Common myeloid progenitor, CD34-positive (primary cell): ENCODE measurements at regions not wholly inside any gene's neighbourhood (a gene's known extent, or its start where the extent isn't known, plus 50 kb on each side); places are given as distances from the start of the nearest gene placed in this dataset.
A peak's percentile ranks its signal among the peaks of the same experiment; 100 is the strongest.

ENCODE experiments used
- CTCF ChIA-PET: fragments of 350-600 bp; sonication (Branson Sonifier 250); formaldehyde crosslinking; loops from one replicate; lab custom pipeline; 2021; ENCODE audit warnings: antibody characterized with exemption; lab: Charles Lee
- POLR2A ChIA-PET: fragments of 350-600 bp; sonication (Branson Sonifier 250); formaldehyde crosslinking; loops from one replicate; lab custom pipeline; 2021; ENCODE audit warnings: antibody characterized with exemption; lab: Charles Lee
- DNase-seq, 3 donors: peaks; one replicate each; pipeline versions ENCODE4 v3.0.0 to v3.0.0-alpha.2; 2013
- H3K27ac ChIP-seq, 2 experiments: 1 replicate in 1 of 2; 2 replicates in 1 of 2; pipeline ENCODE4 v1.7.0; 2013; ENCODE audit warnings: inconsistent platforms in 2 of 2, low read length in 2 of 2, mild to moderate bottlenecking in 2 of 2, low read depth in 1 of 2, moderate library complexity in 1 of 2; ENCODE audit not compliant: severe bottlenecking in 2 of 2, insufficient read depth in 1 of 2, poor library complexity in 1 of 2
- H3K27me3 ChIP-seq, 5 experiments: replicated peaks in 2 of 5; 1 replicate in 3 of 5; 2 replicates in 2 of 5; pipeline versions ENCODE4 v1.6.1 to v1.7.0; 2013; ENCODE audit warnings: low read length in 4 of 5, mild to moderate bottlenecking in 2 of 5, moderate library complexity in 2 of 5, inconsistent platforms in 1 of 5; ENCODE audit not compliant: insufficient read depth in 5 of 5, control insufficient read depth in 4 of 5
- H3K36me3 ChIP-seq, 4 experiments: 1 replicate in 2 of 4; 2 replicates in 2 of 4; pipeline versions ENCODE4 v1.6.1 to v1.7.0; 2013; ENCODE audit warnings: low read length in 3 of 4, control low read depth in 1 of 4, mild to moderate bottlenecking in 1 of 4; ENCODE audit not compliant: control insufficient read depth in 4 of 4, insufficient read depth in 4 of 4
- H3K4me1 ChIP-seq, 4 experiments: 1 replicate in 3 of 4; 2 replicates in 1 of 4; pipeline versions ENCODE4 v1.6.1 to v1.7.1; 2013; ENCODE audit warnings: low read length in 3 of 4, mild to moderate bottlenecking in 3 of 4, control low read depth in 1 of 4, inconsistent platforms in 1 of 4, moderate library complexity in 1 of 4; ENCODE audit not compliant: control insufficient read depth in 4 of 4, insufficient read depth in 4 of 4; ENCODE audit errors: control extremely low read depth in 1 of 4
- H3K4me3 ChIP-seq, 7 experiments: 1 replicate in 4 of 7; 2 replicates in 3 of 7; pipeline versions ENCODE4 v1.5.1 to v1.7.0; 2013; ENCODE audit warnings: mild to moderate bottlenecking in 7 of 7, low read length in 6 of 7, moderate library complexity in 6 of 7, inconsistent platforms in 2 of 7, low read depth in 2 of 7, control low read depth in 1 of 7; ENCODE audit not compliant: insufficient read depth in 4 of 7, control insufficient read depth in 1 of 7; ENCODE audit errors: extremely low read depth in 1 of 7
- H3K9me3 ChIP-seq, 5 experiments: 1 replicate in 4 of 5; 2 replicates in 1 of 5; pipeline versions ENCODE4 v1.6.1 to v1.7.1; 2013; ENCODE audit warnings: low read length in 4 of 5, mild to moderate bottlenecking in 2 of 5, inconsistent platforms in 1 of 5, low read depth in 1 of 5, moderate library complexity in 1 of 5; ENCODE audit not compliant: control insufficient read depth in 4 of 5, insufficient read depth in 2 of 5; ENCODE audit errors: control extremely low read depth in 1 of 5
- WGBS: methylation state at CpG from one replicate; pipeline ENCODE4 v1.1.5; 2013; ENCODE audit not compliant: insufficient coverage; 5-methylcytosine and 5-hydroxymethylcytosine counted together

GRCh38 chr6:144474904-144475303 is 189.8 kb downstream of the UTRN start:
- Histone ChIP-seq H3K9me3 (no peaks in the 10 kb centered on the region), H3K27ac (no peak overlapping the region), H3K4me3 (no peak overlapping the region), H3K4me1 (peaks cover 0 to 11% (median 4%) of the 10 kb centered on the region in 4 experiments), H3K36me3 (peaks cover 7 to 56% (median 28%) of the 10 kb centered on the region in 4 experiments), H3K27me3 (no peaks in the 10 kb centered on the region)
- DNase-seq, result no peak
- ChIA-PET CTCF (interaction anchor here (0.8 to 2.2 kb wide), 3 partner anchors 11 to 134 kb away, joined by 3 to 5 read pairs (median 3); no protein-coding TSS in a partner anchor), POLR2A (interaction anchor here (0.9 kb wide), 1 partner anchor 38 kb away, joined by 3 read pairs; no protein-coding TSS in a partner anchor)

GRCh38 chr6:144475411-144475810 is 190.3 kb downstream of the UTRN start:
- peaks cover 9 to 60% (median 32%) of the 10 kb centered on the region in 4 experiments for H3K36me3 ChIP-seq
- H3K4me3 ChIP-seq, result no peak overlapping the region
- H3K4me1 ChIP-seq, result peaks cover 0 to 11% (median 4%) of the 10 kb centered on the region in 4 experiments
- H3K27me3 ChIP-seq, result no peaks in the 10 kb centered on the region
- H3K27ac ChIP-seq, result no peak overlapping the region
- CTCF ChIA-PET, result interaction anchor here (0.8 to 2.2 kb wide), 4 partner anchors 11 to 135 kb away, joined by 3 to 5 read pairs (median 3); no protein-coding TSS in a partner anchor
- peak in 2 of 3 donors; percentile 10 to 23 for DNase-seq
- no peaks in the 10 kb centered on the region for H3K9me3 ChIP-seq
- POLR2A ChIA-PET, result interaction anchor here (0.9 kb wide), 1 partner anchor 38 kb away, joined by 3 read pairs; no protein-coding TSS in a partner anchor

- 88% methylated on average over 3 of the region's 3 CpGs for whole genome bisulfite sequencing
- Histone ChIP-seq H3K27ac (no peak overlapping the region), H3K4me1 (peaks cover 0 to 11% (median 4%) of the 10 kb centered on the region in 4 experiments), H3K9me3 (no peaks in the 10 kb centered on the region), H3K27me3 (no peaks in the 10 kb centered on the region), H3K4me3 (no peak overlapping the region), H3K36me3 (peaks cover 9 to 63% (median 33%) of the 10 kb centered on the region in 4 experiments)
- POLR2A ChIA-PET, result no interaction called here
- CTCF ChIA-PET, result interaction anchor here (0.7 to 2.2 kb wide), 5 partner anchors 10 to 266 kb away, joined by 3 to 6 read pairs (median 4); no protein-coding TSS in a partner anchor
- no peak for DNase-seq
These were observed 191.2 kb downstream of the UTRN start for GRCh38 chr6:144476286-144476685.

GRCh38 chr6:144477396-144477795 is 192.3 kb downstream of the UTRN start:
- Histone ChIP-seq H3K27me3 (no peaks in the 10 kb centered on the region), H3K4me1 (peaks cover 0 to 11% (median 4%) of the 10 kb centered on the region in 4 experiments), H3K27ac (no peak overlapping the region), H3K36me3 (peaks cover 7 to 57% (median 28%) of the 10 kb centered on the region in 4 experiments), H3K4me3 (no peak overlapping the region), H3K9me3 (no peaks in the 10 kb centered on the region)
- ChIA-PET POLR2A (no interaction called here), CTCF (interaction anchor here (1.1 to 2.2 kb wide), 3 partner anchors 10 to 43 kb away, joined by 3 to 5 read pairs (median 4); no protein-coding TSS in a partner anchor)
- peak in 1 of 3 donors; percentile 11 for DNase-seq
- WGBS, result no CpG with 5 or more reads among the region's 1 CpG

- DNase-seq, result no peak
- H3K36me3 ChIP-seq, result peaks cover 7 to 59% (median 28%) of the 10 kb centered on the region in 4 experiments
- no peak overlapping the region for H3K4me3 ChIP-seq
- POLR2A ChIA-PET, result no interaction called here
- H3K9me3 ChIP-seq, result no peaks in the 10 kb centered on the region
- CTCF ChIA-PET, result interaction anchor here (1.1 kb wide), 1 partner anchor 10 kb away, joined by 3 read pairs; no protein-coding TSS in a partner anchor
- H3K27ac ChIP-seq, result no peak overlapping the region
- H3K27me3 ChIP-seq, result no peaks in the 10 kb centered on the region
- H3K4me1 ChIP-seq, result peaks cover 0 to 11% (median 4%) of the 10 kb centered on the region in 4 experiments
These were observed 192.7 kb downstream of the UTRN start for GRCh38 chr6:144477856-144478255.

GRCh38 chr6:144478483-144478882 is 193.3 kb downstream of the UTRN start:
- Histone ChIP-seq H3K27me3 (no peaks in the 10 kb centered on the region), H3K36me3 (peaks cover 7 to 59% (median 28%) of the 10 kb centered on the region in 4 experiments), H3K4me3 (no peak overlapping the region), H3K9me3 (no peaks in the 10 kb centered on the region), H3K4me1 (peaks cover 0 to 11% (median 6%) of the 10 kb centered on the region in 4 experiments), H3K27ac (peak overlapping the region in 1 of 2 experiments; percentile 40)
- ChIA-PET POLR2A (no interaction called here), CTCF (interaction anchor here (1.1 kb wide), 1 partner anchor 10 kb away, joined by 3 read pairs; no protein-coding TSS in a partner anchor)
- 96% methylated on average over 4 of the region's 5 CpGs for WGBS
- no peak for DNase-seq

GRCh38 chr6:144479991-144480390 is 194.9 kb downstream of the UTRN start:
- Histone ChIP-seq H3K27me3 (no peaks in the 10 kb centered on the region), H3K36me3 (peaks cover 5 to 52% (median 25%) of the 10 kb centered on the region in 4 experiments), H3K9me3 (no peaks in the 10 kb centered on the region), H3K4me1 (peaks cover 0 to 7% (median 6%) of the 10 kb centered on the region in 4 experiments), H3K4me3 (no peak overlapping the region), H3K27ac (no peak overlapping the region)
- no peak for DNase-seq
- POLR2A ChIA-PET, result no interaction called here
- CTCF ChIA-PET, result interaction anchor here (0.7 to 2.6 kb wide), 9 partner anchors 8 to 379 kb away, joined by 3 to 8 read pairs (median 3); partner anchors contain the start of gene STX11
- WGBS, result no CpG with 5 or more reads among the region's 1 CpG
